ENCODE measurements at regions not wholly inside any gene's neighbourhood (a gene's known extent, or its start where the extent isn't known, plus 50 kb on each side); places are given as distances from the start of the nearest gene placed in this dataset.

DNA sequence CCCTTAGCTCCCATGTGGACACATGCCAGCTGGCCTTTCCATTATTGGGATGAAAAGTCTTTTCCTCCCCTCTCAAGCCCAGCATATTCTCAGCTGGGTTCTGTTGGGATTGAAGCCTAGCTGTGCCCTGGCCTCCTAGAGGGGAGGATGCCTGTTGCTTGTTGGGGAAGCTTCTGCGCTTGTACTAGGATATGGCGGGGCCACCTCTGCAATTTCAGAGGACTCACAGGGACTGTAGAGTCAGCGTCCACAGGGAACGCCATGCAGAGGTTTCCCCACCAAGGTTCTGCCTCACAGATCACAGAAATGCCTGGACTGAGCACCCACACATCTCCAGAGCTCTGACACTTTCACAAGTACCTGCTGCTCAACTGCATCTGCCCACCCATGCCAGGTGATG is 288.7 kb upstream of the FOXQ1 start:
- TF ChIP-seq POLR2AphosphoS5 (IDR thresholded peaks at IDR 0.05) (no peak), POLR2A (IDR thresholded peaks at IDR 0.05) (no peak)
- TF ChIP-seq, protein P1, sequence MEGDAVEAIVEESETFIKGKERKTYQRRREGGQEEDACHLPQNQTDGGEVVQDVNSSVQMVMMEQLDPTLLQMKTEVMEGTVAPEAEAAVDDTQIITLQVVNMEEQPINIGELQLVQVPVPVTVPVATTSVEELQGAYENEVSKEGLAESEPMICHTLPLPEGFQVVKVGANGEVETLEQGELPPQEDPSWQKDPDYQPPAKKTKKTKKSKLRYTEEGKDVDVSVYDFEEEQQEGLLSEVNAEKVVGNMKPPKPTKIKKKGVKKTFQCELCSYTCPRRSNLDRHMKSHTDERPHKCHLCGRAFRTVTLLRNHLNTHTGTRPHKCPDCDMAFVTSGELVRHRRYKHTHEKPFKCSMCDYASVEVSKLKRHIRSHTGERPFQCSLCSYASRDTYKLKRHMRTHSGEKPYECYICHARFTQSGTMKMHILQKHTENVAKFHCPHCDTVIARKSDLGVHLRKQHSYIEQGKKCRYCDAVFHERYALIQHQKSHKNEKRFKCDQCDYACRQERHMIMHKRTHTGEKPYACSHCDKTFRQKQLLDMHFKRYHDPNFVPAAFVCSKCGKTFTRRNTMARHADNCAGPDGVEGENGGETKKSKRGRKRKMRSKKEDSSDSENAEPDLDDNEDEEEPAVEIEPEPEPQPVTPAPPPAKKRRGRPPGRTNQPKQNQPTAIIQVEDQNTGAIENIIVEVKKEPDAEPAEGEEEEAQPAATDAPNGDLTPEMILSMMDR (IDR thresholded peaks at IDR 0.05), result no peak
